HK-2 (cell line): ENCODE measurements at regions not wholly inside any gene's neighbourhood (a gene's known extent, or its start where the extent isn't known, plus 50 kb on each side); places are given as distances from the start of the nearest gene placed in this dataset.

Source experiments
- DNase-seq: peaks from one replicate; pipeline ENCODE4 v3.0.0-alpha.2; 2018; ENCODE audit not compliant: unreplicated experiment

DNA sequence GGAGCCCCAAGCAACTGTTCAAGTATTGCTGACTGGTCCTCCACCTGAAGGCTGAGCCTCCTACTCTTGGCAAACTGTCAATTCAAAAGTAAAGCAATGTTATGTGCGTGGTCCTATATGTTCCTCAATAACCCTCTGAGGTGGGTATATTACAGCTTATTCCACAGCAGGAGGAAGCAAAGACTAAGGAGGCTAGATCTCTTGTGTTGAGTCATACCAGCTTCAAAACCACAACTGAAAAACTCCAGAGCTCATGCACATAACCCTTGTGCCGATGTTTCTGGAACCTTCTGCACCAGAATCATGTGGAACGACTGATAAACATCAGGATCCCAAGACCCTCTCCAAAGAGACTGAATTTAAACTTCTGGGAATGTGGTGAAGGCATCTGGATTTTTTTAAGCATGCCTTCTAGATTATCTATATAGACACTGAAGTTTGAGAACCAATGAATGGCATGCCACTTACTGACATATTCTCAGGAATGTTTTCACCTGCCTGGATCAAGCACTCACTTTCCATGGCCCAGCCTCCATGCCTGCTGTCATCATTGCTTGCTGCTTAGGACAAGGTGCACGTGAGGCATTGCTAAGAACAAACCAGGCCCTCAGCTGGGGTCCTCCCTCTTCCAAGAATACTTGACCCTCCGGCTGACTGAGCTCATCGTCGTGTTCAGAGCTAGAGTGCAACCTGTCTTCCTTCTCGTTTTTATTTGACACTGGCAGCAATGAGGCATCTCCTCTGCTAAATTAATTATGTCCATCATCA lies 194.7 kb downstream of the BCL11B start:
- no peak for DNase-seq

DNA sequence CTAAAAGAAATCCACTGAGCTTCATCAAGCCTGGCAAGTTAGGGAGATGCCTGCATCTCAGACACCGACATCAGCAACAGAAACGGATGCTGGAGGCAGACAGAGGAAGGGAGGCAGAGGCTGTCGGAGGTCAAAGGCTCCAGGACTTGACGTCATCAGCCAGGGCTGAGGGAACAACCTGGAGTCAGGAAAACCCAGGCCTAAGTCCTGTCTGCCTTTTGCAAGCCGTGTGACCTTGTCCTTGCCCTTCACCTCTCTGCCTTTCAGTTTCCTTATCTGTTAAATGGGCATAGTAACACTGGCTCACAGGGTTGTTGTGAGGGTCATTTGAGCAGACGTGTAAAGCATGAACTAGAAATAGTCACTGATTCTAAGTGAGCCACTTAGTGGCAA lies 194.2 kb downstream of the BCL11B start:
- DNase-seq, result no peak

DNA sequence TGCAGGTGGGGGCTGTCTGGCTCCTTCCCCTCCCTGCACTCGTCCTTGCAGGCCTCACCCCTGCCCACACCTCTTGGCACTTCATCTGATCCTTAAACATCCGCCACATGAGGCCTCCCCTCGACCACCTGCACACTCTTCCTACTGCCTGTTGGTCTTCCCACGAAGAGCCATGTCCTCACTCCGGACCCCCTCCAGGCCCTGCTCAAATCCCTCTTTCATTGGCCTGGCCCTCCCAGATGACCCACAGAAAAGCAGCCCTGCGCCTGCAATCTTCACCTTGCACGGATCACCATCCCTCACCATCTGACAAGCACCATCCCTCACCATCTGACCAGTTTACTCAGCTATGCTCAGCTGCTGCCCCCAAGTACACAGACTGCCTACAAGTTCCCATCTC lies 193.6 kb downstream of the BCL11B start:
- DNase-seq, result no peak

DNA sequence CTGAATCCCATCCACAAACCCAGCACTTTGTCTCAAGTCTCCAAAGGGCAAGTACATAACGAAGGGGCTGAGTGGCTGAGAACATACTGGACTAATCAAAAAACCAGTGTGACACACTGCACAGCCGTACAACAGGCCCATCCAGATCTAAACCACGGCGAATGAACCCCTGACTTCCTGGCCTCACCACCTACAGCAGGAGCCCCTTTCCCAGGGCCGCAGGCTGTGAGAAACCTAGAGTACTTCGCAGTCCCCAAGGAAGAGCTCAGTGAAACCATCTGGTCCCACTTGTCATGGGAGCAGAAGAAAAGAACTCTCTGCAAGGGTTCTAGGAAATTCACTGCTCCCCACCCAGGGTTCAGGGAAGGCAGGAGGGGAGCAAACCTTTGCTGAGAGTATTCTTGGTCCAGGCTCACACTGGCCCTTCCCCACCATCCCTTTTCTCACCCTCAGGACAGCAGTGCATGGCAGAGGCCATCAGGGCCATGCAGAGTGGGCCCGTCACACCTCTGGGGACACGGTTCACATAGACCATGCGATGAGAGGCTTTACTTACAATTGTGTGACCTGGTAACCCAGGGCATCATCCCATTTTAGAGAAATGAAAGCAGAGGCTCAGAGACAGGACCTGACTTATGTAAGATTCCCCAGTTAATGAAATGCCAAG lies 192.8 kb downstream of the BCL11B start:
- DNase-seq, result no peak

DNA sequence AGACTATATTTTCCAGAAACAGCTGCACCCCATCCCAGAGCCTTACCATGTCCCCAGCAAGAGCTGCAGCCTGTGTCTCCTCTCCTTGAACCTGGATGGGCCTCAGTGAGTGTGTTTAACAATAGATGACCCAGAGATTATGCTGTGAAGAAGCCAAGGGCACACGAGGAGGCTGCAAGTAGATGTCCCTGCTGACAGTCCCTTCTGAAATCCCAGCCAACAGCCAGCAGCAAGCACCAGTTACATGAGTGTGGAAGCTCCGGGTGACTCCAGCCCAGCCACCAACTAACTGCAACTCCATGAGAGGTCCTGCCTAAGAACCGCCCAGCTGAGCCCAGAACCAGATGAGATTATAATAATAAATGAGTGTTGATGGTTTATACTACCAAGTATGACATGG lies 191.7 kb downstream of the BCL11B start:
- DNase-seq, result no peak

DNA sequence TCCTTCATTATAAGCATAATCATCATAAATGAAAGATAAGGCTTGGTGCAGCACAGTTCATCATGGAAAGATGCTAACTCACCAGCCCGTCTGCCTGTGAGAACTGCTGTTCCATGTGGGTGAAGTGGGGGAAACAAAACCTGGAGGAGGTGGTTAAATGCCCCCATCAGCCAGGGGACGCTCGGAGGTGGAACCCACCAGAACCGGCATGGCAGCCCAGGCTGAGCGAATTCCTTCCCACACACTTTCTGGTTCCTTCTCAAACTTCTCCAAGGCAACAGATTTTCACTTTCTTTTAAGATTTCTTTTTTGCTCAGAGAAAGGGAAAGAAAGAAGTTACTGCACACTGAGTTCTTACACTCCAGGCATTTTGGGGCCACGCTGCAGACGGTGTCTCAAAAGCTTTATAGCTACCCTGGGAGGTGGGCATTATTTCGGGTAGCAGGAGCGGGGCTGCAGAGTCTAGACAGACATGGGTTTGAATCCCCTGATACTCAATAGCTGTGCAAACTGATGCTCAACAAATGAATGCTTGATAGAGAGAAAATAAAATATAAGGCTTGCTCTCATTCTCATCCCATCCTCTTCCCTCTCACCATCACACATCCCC lies 190.7 kb downstream of the BCL11B start:
- no peak for DNase-seq

DNA sequence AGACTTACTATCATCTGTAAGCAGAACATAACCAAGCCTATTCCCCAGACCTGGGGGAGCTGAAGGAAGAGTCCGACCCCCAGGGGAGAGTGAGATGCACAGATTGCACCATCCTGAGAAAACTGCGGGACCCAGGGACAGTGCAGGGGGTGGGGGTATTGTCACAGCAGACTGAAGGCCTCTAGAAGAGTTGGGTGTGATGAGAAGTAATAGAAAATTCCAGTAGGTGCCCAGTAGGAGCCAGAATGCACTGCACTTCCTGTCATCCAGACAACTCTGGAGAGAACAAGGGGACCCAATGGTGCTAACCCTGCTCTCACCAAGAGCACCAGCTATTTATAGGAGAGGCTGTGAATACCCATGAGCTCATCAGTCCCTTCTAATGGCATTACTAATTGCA lies 190.1 kb downstream of the BCL11B start:
- DNase-seq, result no peak

DNA sequence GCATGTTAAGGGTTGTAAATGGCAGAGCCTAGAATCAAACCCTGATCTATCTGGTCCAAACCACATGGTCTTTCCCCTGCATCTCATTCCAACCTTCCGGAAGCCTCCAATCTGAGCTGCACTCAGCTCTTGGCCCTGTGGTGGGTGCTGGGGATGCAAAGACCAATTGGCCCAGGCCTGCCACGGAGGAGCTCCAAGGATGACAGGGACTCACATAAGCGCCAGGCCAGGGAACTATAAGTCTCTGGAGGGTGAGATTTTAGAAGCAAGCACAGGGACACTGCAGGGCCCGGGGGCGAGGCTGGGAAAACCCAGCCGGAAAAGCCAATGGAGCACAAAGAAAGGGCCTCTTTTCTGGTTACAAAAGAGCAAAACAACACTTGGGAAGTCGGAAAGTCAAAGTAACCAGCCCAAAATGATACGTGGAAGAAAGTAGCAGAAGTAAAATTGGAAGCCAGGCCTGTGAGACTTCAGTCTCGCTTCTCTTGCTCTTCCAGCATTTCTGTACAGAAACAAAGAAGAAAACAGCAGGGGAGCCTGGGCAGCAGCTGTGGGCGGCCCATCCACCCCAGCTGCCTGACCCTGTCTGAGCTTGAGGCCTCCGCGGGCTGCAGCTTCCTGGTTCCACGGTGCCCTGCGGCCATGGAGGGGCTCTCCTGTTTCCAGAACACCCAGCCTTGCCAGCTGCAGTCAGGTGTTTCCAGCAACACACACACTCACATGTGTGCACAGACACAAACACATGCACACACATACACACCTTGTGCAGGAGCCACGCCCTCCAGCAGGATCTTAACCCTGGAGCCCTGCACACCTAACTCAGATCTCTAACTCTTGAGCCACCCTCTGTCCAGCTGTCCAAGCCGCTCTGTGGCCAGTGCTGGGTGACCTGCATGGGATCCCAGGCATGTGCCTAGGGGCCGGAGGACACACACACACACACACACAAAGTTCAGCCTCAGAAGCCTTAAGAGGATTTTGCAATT lies 178.2 kb downstream of the BCL11B start:
- no peak for DNase-seq

DNA sequence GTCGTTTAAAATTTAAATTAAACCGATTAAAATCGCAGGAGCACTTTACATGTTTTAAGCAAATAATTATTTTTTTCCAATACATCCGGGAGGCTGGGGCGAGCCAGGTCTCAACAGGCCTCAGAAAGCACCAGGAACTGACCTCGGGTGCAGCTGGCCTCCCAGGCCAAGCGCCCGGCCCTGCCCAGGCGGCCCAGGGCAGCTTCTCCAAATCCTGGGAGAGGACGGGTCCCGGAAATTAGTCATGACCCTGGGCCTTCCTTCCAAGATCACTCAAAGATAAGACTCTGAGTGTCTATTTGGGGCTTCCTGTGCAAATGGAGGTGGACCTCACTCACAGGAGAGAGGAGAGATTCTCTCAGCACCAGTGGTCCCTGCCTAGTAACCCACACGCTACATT lies 177.1 kb downstream of the BCL11B start:
- DNase-seq, result no peak

DNA sequence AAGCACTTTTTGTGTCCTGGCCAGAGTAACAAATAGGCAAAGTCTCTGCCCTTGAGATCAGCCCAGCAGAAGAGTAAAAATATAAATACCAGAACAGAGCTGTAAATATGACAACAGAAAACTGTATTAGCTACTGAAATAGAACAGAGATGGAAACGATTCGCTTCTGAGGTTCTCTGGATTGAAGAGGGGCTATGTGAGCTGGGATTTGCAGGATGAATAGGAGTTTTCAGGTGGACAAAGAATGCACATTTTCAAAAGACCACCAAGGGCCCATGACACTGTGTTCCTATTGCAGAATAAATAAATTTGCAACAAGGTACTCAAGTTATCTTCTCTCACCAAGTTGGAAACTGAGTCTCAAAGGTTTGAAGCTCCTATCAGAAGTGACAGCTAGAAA lies 176.6 kb downstream of the BCL11B start:
- DNase-seq, result no peak

DNA sequence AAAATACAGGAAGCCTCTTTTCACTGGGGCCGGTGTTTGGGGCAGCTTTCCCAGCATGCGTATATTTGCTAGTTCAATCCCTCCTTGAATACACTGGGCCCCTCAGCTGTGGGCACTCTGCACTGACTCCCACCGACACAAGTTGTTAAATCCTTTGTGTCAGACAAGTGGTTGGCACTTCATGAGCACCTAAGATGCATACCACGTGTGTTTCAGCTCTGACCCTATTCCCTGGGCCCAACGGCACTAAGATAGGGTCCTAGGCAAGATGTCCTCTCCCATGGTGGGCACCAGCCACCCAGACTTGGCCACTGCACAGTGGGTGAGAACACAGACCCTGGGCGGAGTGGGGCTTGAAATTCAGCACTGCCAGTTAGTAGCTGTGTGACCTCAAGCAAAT lies 173.8 kb downstream of the BCL11B start:
- DNase-seq, result no peak

DNA sequence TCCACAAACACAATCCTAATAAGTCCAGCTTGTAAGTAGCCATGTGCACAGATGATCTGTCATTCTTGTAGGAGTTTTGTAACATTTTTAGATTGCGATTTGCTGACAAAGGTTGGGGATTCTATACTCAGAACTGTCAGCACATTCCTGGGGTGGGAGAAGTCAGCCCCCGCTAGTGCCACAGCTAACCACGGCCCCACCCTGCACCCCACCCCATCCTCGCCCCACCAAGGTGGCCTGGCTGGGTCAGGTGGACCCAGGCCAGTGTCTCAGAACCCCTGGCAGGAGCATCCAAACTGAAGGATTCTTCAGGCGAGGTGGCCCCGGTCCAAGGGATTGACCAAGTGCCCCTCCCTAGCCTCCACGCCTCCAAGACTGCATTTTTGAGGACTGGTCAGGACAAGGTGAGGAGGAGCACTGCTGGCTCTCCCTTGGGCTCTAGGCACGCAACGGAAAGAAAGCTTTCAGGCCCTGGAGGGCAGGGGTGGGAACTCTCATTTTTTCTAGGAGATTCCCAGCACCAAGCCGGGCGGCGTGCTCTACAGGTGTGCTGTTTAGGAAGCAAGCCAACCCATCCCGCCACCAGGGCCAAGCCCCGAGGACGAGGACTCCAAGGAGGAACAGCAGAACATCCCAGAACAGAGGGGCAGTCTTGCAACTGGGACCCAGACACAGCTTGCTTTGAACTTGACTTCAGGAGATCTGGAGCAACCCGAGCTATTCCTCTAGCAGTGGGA lies 172.8 kb downstream of the BCL11B start:
- DNase-seq, result no peak

DNA sequence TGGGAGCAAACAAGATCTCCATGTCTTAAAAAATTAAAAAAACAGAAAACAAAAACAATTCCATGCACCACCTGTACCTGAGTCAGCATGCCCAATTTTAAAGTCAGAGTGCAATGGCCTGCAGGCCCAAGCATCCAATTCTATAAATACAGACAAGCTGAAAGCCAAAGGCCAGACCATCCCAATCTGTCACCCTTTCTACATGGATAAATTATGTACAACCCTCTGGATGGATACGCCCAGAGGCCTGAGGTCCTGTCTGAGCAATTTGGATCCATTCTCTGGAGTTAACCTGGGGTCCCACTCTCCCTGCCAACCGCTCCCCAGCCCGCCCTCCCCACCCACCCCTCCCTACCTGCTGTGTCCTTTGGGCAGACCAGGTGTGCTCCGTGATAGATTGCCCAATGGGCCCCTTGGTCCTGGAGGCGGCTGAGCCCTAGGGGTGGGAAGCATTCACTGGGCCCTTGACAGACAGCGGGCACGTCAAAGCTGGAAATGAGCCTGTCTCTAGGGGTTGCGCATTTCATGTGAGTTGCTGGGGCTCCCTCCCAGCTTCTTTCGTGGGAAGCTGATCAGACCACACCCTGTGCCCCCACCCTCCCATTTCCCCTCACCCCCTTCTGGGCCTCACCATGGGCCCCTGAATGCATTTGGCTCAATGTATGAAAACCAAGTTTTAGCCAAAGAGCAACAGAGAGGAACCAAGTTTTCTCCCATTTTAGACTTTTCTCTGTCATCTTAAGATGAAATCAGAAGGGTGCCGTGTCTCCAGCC lies 171.3 kb downstream of the BCL11B start:
- DNase-seq, result no peak

DNA sequence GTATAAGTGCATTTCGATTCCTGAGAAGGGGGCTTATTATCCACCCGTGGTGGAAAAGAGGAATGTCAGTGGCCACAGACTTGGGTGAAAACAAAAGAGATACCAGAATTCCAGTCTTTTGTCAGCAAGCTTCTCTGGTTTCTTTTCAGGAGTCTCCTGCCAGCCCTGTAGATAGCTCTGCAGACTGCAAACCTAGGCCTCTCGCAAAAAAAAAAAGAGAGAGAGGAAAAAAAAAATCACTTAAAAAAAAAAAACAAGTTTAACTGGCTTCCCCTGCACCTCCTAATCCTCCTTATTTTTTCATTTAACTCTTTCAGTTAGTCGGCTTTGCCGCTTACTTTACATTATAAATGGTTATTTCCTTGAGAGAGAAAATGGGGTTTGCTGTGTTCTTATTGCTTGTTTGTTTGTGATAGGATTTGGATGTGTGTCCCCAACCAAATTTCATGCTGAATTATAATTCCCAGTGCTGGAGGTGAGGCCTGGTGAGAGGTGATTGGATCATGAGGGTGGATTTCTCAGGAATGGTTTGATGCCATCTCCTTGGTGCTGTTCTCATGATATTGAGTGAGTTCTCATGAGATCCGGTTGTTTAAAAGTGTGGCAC lies 170.0 kb downstream of the BCL11B start:
- no peak for DNase-seq

DNA sequence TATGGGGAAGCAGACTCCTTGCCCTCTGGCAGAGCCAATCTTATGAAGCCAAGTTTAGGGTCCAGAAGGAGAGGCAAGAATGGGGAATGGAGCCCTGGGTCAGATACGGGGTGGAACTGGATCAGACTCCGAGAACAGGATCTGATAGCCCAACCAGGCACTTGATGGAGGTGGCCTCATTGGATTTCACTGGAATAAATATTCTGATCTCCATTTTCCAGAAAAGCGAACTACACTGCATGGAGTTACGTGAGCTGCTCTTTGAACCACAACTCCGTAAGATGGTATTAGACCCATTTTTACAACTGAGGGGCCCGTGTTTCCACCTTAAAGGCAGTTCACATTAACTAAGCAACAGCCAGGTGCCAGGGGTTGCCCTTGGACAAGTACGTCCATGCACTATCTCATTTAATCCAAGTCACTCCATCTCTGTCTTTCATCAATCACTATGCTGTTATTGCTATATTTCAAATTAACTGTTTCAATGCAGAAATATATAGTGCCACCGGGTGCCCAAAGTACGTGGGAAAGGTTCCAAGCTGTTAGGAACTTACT lies 155.2 kb downstream of the BCL11B start:
- DNase-seq, result no peak

DNA sequence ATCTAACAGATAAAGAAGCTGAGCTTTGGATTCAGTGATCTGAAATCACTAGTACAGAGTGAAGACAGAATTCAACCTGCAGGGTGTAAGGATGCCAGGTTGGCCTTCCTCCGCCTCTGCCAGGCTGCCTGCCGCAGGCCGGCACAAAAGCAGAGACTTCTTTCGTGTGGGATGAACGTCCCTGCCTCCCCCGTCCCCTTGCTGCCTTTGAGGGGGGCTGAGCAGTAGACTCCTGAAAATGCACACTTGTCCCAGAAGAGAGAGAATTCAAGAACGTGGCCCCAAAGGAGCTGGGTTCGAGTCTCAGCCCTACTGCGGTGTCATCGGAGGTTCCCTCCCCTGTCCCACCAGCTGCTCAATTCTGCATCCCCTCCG lies 154.3 kb downstream of the BCL11B start:
- DNase-seq, result no peak

DNA sequence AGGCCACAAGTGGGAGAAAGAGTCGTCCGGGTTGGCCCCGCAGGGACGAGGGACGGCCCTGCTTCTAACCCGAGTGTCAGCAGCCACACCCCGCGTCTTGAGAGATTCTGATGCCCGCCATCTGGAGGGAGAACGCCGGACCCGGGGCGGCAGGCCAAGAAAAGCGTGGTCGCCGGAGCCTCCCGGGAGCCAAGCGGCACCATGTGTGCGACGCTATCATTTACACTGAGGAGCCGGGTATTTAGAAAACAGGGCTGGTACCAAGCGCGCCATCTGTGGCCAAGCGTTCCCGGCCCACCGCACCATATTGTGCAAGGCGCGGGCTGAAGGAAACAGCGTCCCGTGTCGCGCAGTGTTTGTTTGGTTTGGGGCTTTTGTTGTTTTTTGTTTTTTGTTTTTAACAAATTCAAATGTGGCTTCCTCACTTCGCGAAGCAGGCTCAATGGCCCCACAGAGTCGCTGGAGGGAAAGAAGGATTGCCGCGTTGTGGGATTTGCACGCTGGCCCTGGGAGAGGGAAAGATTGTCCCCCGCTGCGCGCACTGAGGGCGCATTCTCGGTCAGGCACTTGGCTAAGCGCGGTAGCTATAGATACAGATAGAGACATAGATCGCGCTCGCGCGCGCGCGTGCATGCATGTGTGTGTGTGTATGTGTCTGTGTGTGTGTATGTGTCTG lies 153.8 kb downstream of the BCL11B start:
- no peak for DNase-seq

DNA sequence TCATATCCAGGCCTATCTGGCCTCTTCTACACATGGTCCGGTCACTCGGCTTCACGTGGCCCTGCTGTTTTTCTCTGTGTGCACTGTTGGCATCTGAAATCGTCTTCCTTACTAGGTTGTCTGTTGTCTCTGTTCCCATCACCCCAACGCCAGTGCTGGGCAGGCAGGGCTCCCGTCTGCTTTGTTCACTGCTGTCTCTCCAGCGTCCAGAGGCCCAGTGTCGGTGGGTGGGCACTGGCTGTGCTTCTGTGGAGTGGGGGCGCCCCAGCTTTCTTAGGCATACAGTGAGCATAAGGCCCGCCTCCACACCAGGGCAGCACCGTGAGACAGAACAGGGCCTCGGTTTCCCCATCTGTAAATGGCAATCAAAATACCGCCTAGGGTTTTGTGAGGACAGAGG lies 153.1 kb downstream of the BCL11B start:
- DNase-seq, result no peak
